Erythroblast (primary cell): ENCODE measurements at regions not wholly inside any gene's neighbourhood (a gene's known extent, or its start where the extent isn't known, plus 50 kb on each side); places are given as distances from the start of the nearest gene placed in this dataset.
"Not testable (repeated sequence)": the region's sequence is repeated elsewhere in the genome, so short reads cannot be mapped to it uniquely, and the experiment has no call there.

Experiments used
- DNase-seq, 2 experiments: peaks; one replicate each; lab custom pipeline; 2025; lab: John Stamatoyannopoulos, UW
- GATA1 ChIP-seq: IDR thresholded peaks from 2 replicates; pipeline ENCODE4 v1.6.1; 2011; ENCODE audit warnings: low read depth, mild to moderate bottlenecking, control low read depth, low read length, moderate library complexity
- POLR2A ChIP-seq: IDR thresholded peaks from 2 replicates; pipeline ENCODE4 v1.6.1; 2011; ENCODE audit warnings: mild to moderate bottlenecking, low read length

DNA sequence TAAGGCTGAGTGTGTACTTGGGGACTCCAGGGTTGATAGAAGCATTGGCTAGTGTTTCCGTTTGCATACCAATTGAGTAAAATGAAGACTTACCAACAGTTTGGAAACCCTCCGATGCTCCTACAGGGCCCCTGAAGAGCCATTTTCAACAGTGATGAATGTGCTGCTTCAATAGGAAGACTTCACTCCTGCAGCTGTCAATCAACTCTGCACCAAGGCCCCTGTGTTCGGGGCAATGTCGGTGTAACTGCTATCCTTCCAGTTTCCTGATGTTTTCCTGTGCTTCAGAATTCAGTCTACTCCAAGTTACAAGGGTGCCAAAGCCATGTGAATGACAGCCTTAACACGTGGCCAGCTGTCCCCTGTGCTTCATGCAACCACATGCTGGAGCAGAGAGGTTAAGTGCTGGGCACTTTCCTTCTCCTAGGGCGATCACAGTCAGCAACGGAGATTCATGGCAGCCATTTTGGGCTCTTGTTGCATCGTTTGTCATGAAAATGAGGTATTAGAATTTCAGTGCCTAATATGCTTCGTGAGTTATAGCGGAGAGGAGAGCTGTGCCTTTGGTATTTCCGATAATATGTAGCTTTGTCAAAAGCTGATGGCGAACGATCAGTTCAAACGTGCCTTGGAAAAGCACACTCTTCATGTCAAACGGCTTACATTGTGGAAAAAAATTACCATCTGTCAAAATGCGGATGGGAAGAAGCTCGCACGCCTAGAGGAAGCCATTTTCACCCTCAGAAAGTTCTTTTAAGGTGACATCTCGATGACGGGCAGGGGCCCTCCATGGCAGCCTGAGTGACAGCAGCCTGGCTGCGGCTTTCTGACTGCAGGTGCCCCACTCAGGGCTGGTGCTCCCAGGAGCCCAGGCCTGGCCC is 287.8 kb downstream of the ACTR3B start:
- TF ChIP-seq GATA1 (no peak), POLR2A (no peak)

DNA sequence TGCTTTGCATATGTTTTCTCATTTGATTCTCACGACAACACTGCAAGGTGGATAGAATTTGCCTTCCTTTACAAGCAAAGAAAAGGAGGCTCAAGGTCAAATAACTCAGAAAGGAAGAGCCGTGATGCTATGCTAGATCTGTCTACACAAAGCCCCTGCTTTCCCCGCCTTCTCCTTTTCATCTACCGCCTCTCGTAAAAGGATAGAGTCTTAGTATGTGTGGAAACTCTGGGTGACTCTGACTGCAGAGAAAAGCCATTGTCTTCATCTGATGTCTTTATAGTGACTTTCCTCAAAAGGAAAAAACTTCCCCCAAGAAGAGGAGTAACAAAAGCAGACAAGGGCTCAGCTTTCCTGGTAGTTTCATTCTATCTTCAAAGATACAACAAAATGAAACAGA is 292.7 kb downstream of the ACTR3B start:
- no peak for TF ChIP-seq GATA1
- TF ChIP-seq POLR2A: no peak
- no peak for DNase-seq

More for the DNA sequence above, 287.8 kb downstream of the ACTR3B start:
- DNase-seq: no peak

- no peak for TF ChIP-seq POLR2A
- no peak for TF ChIP-seq GATA1
- peak in 1 of 2 experiments; percentile 2 for DNase-seq
Measured at GRCh38 chr7:153061910-153062528, 302.5 kb downstream of the ACTR3B start.

GRCh38 chr7:153065051-153065450 is 305.5 kb downstream of the ACTR3B start:
- TF ChIP-seq POLR2A (no peak), GATA1 (no peak)

DNA sequence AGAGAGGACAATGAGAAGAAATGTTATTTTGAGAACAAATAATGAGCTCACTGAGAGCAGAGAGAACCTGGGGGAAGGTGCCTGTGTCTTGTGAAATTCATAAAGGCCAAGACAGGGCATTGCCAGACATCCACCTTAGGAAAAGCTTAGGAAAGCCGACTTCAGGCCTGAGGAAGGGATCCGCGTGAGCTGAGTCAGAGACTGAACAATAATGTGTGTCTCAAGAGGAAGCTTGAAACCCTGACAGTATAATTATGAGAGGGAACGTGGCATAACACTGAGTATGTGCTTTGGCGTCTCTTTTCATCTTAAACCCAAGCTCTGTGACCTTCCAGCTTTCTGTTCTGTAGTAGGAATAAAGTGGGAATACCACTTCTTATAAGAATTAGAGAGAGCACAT is 307.2 kb downstream of the ACTR3B start:
- DNase-seq: no peak
- TF ChIP-seq POLR2A: no peak
- no peak for TF ChIP-seq GATA1

More at GRCh38 chr7:153065051-153065450, 305.5 kb downstream of the ACTR3B start:
- DNase-seq: no peak

DNA sequence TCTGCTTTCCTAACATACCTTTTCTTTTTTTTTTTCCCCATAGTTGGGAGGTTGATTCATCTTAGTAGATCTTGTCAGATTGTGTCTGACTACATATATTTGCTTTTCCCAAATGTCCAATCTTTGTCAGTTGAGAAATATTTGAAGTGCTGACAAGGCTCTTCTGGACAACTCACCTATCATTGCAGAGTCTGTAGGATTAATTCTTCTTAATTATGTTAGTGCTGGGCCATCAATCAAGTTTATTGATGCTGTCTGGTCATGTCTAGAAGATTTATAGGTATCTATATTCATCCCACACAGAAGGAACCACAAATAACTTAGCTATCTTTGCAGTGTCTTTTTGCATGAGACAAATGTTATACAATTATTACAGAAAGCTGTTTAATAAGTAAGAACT is 310.6 kb downstream of the ACTR3B start:
- no peak for TF ChIP-seq GATA1
- TF ChIP-seq POLR2A: no peak

GRCh38 chr7:153072806-153073205 is 313.3 kb downstream of the ACTR3B start:
- no peak for DNase-seq
- TF ChIP-seq GATA1 (no peak), POLR2A (no peak)

More for the DNA sequence above, 310.6 kb downstream of the ACTR3B start:
- no peak for DNase-seq

DNA sequence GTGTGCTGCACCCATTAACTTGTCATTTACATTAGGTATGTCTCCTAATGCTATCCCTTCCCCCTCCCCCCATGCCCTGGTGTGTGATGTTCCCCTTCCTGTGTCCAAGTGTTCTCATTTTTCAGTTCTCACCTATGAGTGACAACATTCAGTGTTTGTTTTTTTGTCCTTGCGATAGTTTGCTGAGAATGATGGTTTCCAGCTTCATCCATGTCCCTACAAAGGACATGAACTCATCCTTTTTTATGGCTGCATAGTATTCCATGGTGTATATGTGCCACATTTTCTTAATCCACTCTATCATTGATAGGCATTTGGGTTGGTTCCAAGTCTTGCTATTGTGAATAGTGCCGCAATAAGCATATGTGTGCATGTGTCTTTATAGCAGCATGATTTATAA is 316.7 kb downstream of the ACTR3B start:
- DNase-seq: not testable (repeated sequence)

- no peak for DNase-seq
- no peak for TF ChIP-seq POLR2A
- no peak for TF ChIP-seq GATA1
Measured at GRCh38 chr7:153081496-153081895, 321.9 kb downstream of the ACTR3B start.

- no peak for DNase-seq
- TF ChIP-seq GATA1: no peak
- no peak for TF ChIP-seq POLR2A
Measured at GRCh38 chr7:153084278-153084677, 324.7 kb downstream of the ACTR3B start.

DNA sequence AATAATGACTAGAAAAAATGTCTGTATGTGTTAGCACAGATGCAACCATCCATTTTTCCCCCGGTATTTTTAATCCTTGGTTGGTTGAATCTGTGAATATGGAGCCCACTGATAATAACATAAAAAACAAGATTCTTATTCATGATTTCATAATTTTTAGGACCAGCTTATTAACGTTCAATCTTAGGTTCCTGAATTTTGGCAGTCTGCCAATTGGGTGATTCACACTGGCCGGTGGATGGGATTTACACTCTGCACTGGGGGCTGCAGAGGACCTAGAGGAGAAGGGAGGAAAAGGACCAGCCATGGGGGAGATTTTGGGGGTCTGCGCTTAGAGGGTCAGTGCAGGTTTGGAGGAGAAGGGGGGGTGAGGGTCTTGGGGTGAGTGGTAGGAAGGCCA is 327.9 kb downstream of the ACTR3B start:
- TF ChIP-seq POLR2A: no peak
- no peak for TF ChIP-seq GATA1
- peak in 1 of 2 experiments; percentile 5 for DNase-seq

- no peak for DNase-seq
- no peak for TF ChIP-seq GATA1
- TF ChIP-seq POLR2A: no peak
Measured at GRCh38 chr7:153088601-153089000, 329.0 kb downstream of the ACTR3B start.

GRCh38 chr7:153090209-153090608 is 330.7 kb downstream of the ACTR3B start:
- no peak for TF ChIP-seq POLR2A
- no peak for TF ChIP-seq GATA1
- no peak for DNase-seq

- no peak for DNase-seq
- TF ChIP-seq GATA1 (no peak), POLR2A (no peak)
Measured at GRCh38 chr7:153090764-153091163, 331.2 kb downstream of the ACTR3B start.

DNA sequence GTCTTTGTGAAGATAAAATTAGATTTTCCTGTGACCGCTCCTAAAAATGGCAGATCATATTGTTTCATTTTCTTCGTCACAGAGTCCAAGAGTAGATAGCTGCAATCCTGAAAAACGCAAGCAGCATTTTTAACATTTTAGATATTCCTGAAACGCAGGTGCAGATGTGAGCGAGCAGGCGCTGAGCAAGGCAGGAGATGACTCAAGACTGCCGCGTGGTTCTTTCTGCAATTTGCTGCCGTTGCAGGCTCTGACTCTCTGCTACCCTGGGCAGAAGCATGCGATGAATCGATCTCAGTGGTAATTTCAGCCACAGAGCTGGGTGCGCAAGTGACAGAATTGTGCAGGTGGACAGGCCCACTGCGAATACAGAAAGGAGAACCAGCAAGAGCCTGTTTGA is 331.9 kb downstream of the ACTR3B start:
- TF ChIP-seq GATA1: no peak
- no peak for TF ChIP-seq POLR2A
- no peak for DNase-seq
